ENCODE measurements at regions not wholly inside any gene's neighbourhood (a gene's known extent, or its start where the extent isn't known, plus 50 kb on each side); places are given as distances from the start of the nearest gene placed in this dataset.
"Not testable (repeated sequence)": the region's sequence is repeated elsewhere in the genome, so short reads cannot be mapped to it uniquely, and the experiment has no call there.

DNA sequence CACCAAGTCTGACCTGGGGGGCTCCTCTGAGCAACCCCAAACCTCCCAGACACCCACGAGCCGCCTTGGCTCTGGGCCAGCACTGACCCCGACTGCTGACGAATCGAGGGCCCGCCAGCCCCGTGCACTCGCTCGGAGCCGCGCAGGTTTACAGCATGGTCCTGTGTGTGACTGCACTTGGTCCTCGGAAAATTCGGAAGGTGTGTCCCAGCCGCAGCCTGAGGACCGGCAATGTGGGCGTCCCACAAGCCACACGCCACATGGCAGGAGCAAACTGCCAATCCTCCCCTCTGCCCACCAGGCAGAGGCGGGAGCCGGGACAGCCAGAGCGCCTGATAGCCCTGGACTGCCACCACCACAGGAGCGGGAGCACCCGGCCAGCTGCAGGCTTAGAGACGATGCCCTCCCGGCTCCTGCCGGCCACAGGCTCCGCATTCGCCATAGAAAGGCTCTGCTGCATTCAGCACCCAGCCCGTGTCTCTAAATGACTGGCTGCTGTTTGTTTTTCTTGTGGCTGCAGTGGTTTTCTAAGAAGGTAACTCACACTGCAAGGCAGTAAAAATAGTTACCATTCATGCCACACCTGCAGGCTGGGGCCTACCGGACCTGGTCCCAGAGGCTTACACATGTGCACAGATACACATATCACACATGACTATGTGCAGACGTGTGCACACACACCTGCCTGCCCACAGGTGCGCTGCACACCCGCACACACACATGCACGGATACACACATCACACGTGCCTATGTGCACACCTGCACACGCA, 5415.3 kb upstream of the TPTE start:
- DNase-seq: peak in 3 of 5 donors; percentile 17 to 55 (median 20)

DNA sequence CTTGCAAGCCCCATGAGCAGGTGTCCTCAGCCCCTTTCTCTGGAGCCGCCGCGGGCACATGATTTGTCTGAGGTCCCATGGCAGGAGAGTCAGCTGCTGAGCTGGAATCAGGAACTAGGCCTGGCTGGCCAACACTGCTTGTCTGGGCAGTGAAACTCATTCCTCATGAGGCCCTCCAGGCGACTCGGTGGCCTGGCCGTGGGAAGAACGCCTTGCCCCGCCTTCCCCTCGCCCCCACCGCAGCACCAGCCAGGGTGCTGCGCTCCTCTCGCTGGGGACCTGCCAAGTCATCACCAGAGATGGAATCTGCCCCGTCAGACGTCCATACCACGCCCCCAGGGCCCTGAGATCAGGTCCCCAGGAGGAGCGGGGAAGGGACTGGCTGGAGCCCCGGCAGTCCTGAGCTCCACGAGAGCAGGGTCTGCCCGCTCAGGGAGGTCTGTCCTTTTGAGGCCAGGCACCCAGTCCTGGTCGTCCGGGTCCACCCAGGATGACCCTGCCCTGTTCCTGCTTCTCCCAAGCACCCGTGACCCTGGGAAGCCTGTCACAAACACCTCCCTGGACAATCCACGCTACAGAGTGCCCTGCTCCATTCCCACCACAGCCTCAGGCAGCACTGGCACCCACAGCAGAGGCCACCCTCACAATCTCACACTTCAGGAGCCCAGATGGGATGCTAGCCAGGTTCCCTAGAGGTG, 5414.5 kb upstream of the TPTE start:
- DNase-seq: not testable (repeated sequence)

DNA sequence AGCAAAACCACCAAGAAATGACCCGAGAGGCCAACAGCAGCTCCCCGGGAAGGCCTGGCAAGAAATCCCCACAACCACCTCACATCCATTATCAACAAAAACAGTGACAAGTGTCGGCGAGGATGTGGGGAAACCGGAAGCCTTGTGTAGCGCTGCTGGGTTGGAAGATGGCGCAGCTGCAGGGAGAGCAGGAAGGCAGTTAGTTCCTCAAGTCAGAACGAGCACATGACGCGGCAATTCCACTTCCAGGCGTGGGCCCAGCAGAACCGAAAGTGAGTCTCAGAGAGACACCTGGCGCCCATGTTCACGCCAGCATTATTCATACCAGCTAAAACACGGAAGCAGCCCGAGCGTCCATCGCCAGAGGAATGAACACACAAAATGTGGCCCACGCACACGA, 5413.7 kb upstream of the TPTE start:
- DNase-seq: not testable (repeated sequence)

DNA sequence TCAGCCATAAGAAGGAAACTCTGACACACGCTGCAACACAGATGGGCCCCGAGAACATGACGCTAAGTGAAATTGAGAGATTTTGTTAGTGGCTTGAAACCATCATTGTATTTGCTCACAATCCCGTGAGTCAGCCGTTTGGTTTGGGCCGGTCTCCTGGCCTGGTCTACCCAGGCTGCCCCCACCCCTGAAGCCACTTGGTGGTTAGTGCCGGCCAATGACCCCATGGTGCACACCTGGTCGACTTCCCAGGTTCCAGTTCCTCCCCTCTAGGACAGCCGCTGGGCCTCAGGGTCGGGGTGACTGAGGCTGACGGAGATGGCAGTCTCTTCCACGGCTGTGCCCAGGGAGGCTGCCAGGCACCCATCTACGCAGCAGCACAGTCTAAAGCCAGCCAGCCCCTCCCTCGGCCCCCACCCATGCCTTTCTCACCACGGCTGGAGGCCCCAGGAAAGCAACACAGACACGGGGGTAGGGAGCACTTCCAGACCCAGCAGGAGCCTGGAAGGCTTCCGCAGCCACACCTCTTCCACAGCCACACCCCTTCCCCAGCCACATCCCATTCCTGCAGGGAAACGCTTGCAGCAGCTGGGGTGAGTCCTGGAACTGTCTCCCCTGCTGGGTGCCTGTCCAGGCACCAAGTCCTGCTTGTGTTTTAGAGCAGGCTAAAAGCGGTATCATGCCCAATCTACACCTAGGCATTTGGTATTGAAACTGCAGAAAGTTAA, 5413.2 kb upstream of the TPTE start:
- not testable (repeated sequence) for DNase-seq

DNA sequence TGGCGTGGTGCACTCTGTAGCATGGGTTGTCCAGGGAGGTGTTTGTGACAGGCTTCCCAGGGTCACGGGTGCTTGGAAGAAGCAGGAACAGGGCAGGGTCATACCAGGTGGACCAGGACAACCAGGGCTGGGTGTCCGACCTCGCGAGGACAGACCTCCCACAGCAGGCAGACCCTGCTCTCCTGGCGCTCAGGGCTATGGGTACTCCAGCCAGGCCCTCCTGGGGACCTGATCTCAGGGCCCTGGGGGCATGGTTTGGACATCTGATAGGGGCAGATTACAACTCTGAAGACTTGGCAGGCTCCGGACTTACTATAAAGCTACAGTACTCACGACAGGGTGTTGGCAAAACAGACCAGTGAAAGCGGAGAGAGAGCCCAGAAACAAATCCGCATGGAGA, 5410.2 kb upstream of the TPTE start:
- peak in 1 of 5 donors; percentile 0 for DNase-seq

GRCh38 chr21:5113092-5113491, 5408.3 kb upstream of the TPTE start:
- DNase-seq: not testable (repeated sequence)

DNA sequence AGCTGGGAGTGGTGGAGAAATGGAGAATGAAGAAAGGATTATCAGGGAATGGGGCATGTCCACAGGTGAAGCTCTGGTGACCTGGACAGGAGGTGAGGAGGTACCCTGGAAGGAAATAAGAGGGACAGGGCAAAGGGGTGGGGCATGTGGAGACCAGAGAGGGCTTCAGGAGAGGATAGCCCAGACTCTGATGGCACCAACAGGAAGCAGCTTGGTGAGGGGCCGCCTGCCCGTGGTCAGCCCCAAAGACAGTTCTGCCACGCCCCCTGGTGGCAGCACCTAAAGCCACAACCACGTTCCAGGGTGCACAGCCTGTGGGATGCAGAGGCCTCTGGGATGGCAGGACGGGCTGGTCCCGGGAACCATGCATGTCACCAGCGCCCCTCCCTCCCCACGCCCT, 5406.9 kb upstream of the TPTE start:
- not testable (repeated sequence) for DNase-seq

DNA sequence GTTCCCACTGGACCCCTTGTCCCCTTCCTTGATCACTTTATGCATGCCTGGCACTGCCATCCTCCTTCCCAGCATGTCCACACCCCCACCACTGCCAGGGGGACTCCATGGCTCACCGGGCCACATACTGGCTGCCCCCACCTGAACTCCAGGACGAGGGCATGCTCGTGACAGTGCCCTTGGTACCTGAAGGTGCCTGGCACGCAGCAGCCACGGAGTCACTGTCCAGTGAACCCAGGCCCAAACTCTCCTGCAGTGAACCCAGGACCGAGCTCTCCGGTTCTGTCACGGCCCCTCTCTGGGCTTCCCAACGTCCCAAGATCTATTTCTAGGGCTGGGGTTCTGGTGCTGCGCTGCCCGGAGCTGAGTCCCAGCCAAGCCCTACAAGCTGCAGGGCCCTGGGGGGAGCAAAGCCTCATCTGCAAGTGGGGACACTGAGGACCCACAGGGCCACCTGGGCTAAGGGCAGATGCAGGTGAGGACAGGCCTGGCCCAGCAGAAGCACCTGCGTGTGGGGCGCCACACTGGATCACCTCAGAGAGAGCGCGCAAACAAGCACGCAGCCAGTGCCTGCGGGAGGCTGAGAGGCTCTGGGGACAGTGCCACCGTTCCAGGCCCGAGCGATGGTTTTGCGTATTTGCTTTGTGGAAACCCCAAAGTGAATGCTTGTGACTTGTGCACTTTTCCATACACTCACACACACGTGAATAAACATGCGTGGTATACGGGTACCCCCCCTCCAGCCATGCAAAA, 5406.3 kb upstream of the TPTE start:
- peak in 1 of 5 donors; percentile 0 for DNase-seq

GRCh38 chr21:5115646-5116343, 5405.6 kb upstream of the TPTE start:
- peak in 1 of 5 donors; percentile 0 for DNase-seq

DNA sequence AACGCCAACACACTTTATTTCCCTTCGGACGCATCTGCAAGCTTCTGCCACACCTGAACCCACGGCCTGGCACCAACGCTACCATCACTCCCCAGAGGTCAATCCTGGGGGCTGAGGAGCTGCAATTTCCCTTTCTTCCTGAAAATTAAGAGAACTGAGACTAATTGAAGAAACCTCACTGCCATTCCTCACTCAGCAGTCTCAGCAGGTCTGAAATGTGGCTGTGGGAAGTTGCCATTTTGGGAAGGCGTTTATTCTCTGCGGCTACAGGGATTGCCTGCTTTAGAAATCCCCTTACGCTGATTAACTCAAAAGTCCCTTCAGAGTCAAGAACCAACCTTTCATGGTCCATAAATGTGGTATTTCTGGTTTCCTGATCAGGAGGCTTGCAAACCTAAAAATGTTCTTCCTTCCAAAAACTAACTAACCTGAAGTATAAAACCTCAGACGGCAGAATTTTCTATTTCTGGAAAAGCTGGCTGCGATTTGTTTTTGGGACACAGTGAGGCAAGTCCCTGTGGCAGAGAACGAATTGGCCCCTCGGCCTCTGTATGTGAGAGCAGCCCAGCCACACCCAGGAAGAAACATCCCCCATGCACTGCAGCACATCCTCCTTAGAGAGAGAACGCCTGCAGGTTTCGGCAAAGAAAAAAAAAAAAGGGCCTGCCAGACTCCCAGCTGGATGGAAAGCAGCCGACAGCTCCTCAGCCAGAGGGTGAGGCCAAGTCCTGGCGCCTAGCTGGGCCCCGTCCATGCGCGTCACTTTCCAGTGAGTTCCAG, 5404.8 kb upstream of the TPTE start:
- not testable (repeated sequence) for DNase-seq

DNA sequence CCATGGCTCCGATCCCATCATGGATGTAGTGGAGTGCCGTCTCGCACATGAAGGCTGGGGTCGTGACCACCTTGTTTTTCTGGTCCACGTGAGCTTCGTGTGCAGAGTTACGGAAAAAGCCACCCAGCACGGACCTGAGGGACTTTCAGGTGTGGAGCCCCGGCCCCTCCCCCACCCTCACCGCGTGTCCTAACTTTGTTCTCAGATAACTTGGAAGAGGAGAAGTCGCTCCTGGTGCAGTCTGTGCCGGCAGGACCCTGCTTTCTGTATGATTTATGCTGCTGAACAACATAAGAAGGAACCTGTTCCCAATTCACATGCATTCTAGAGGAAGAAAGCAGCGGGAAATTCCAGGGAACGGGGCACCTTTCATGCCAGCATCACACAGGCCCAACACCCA, 5404.2 kb upstream of the TPTE start:
- not testable (repeated sequence) for DNase-seq

DNA sequence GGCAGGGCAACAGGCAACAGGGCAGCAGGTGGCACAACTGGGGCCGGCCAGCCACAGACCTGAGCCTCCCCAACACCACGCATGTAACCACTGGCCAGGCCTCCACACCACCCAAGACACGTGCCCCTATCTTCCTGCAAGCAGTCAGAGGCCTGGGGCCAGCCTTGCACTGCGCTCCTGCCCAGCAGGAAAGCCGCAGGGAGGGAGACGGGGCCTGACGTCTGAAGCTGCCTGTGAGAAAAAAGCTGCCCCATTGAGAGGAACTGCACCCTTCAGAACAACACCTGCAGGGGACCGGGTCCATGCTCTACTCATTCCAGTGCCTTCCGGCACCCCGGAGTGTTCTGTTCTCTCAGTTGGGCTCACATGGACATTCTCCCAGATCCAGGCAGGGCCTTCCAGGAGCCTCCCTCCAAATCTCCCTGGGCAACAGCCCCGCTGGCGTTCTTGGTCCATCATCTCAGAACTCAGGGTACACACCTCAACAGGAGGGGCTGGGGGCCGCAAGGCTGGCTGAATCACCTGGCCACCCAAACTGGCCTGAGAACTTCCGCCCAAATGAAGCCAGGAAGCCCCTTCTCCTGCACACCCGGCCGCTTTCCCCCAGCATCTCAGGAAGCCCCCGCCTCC, 5403.6 kb upstream of the TPTE start:
- DNase-seq: peak in 2 of 5 donors; percentile 14 to 30

DNA sequence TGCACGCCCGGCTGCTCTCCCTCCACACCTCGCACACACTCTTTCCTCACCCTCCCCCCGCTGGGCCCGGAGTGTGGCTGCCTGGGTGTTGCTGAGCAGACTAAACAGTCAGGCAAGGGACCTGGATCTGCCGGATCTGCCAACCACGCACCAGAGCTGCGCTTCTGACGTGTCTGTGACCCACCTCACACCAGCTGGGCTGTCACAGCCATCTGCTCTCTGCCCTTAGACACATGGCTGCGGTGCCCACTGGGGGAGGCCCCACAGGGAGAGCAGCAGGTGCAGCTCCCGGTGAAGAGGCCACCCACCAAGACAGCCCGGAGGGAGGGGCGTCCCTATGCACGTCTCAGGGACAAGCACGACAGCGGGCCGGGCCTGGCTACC, 5403.1 kb upstream of the TPTE start:
- peak in 4 of 5 donors; percentile 29 to 54 (median 38) for DNase-seq

GRCh38 chr21:5119179-5119578, 5402.2 kb upstream of the TPTE start:
- peak in 1 of 5 donors; percentile 2 for DNase-seq

DNA sequence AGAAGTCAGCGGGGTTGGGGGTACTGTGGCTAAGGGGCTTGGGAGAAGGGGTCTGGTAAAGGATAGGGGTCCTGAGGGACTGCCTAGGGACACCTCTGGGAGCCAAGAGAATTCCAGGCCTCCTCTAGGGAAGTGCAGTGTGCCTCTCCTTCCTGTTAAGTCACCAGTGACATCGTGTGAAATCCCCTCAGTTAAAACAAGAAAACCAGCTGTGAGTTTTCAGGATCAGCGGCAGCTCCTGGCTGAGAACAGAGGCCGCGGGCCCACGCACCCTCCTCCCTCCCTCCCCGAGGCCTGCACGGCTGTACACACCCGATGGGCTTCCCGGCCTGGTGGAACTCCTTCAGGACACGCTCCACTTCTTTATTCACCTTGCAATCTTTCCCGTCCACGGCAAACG, 5400.0 kb upstream of the TPTE start:
- DNase-seq: not testable (repeated sequence)

DNA sequence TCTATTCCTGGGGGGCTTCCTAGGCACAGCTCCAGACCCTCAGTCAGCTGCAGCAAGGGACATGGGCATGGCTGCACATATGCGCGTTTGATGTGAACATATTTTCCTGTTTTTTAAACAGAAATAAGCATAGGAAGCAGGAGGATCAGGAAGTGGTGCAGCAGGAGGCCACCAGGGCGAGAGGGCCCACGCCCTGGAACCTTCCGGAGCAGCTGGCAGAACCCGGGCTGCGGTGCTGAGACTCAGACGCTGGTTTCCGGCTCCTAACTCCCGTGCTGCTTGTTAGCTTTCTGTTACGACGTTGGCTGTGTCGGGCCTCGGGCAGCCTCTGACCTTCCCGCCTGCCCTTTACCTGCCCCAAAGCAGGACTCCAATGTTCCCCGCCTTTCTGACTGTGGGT, 5399.5 kb upstream of the TPTE start:
- not testable (repeated sequence) for DNase-seq

- DNase-seq: peak in 4 of 5 donors; percentile 39 to 69 (median 56)
These were observed 5397.7 kb upstream of the TPTE start for GRCh38 chr21:5123655-5124054.

GRCh38 chr21:5128261-5128660, 5393.1 kb upstream of the TPTE start:
- DNase-seq: peak in 4 of 5 donors; percentile 93 to 97 (median 96)

GRCh38 chr21:5133824-5134223, 5387.6 kb upstream of the TPTE start:
- not testable (repeated sequence) for DNase-seq

GRCh38 chr21:5136406-5136805, 5385.0 kb upstream of the TPTE start:
- not testable (repeated sequence) for DNase-seq

DNA sequence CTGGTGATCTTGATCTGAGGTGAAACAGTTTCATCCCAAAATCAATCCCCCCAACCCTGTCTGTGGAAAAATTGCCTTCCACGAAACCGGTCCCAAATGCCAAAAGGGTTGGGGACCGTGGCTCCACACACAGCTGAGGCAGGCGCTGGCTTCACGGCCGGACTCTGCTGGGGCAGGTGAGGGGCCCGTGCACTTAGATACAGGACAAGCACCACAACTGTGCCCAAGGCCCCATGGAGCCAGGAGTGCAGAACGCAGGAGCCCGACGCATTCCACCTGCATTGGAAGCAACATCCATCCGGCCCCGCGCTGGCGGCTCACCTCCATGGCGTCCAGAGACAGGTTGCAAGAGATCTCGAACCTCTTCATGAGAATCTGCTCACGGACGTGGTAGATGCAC, 5384.4 kb upstream of the TPTE start:
- DNase-seq: not testable (repeated sequence)

Data from T-helper 1 cell (primary cell).